NCI-H2029 (cell line): ENCODE measurements at regions not wholly inside any gene's neighbourhood (a gene's known extent, or its start where the extent isn't known, plus 50 kb on each side); places are given as distances from the start of the nearest gene placed in this dataset.

Experiments used
- DNase-seq: peaks from one replicate; lab custom pipeline; 2025; lab: John Stamatoyannopoulos, UW

- no peak for DNase-seq
Observed at GRCh38 chr7:53965716-53966115, 576.5 kb upstream of the VSTM2A start.

DNA sequence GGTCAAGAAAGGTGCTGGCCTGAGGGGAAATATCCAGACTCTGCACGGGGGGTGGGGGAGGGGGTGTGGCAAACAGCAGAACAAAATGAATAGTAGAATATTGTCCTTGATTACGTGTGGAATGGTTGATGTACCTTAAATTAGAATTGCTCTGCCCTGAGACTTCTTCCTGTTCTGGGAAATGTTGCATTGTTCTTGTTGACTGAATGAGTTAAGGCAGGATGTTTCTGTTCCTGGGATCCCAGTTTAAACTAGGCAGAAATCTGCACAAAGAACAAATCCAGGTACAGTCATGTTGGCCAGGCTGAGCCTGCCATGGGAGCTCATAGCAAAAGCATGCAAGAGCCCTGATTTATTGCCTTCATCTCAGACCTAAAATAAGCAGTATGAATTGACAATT lies 558.7 kb upstream of the VSTM2A start:
- no peak for DNase-seq

DNA sequence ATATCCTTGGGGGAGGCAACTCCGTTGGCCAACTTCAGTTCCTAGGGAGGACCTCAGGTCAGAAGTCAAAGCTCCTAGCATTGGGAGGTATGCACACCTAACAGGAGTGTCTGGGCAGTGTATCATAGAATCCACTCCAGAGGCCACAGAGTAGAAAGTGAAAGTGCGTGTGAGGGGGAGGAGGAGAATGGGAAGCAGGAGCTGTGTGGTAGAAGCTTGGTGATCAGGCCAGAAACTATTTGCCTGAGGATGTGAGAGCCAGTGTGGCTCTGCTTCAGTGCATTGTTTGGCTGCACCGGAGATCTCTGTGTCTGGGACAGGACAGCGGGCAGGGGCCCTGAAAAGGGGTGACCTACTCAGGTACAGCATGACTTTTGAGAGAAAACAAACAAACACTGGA lies 557.4 kb upstream of the VSTM2A start:
- no peak for DNase-seq

GRCh38 chr7:53988376-53988775 lies 553.8 kb upstream of the VSTM2A start:
- no peak for DNase-seq

- DNase-seq = peak; percentile 42
Observed at GRCh38 chr7:53993224-53993623, 549.0 kb upstream of the VSTM2A start.

- no peak for DNase-seq
Observed at GRCh38 chr7:53996876-53997275, 545.3 kb upstream of the VSTM2A start.

- no peak for DNase-seq
Observed at GRCh38 chr7:54014765-54015164, 527.4 kb upstream of the VSTM2A start.

- DNase-seq = no peak
Observed at GRCh38 chr7:54015251-54015650, 526.9 kb upstream of the VSTM2A start.

DNA sequence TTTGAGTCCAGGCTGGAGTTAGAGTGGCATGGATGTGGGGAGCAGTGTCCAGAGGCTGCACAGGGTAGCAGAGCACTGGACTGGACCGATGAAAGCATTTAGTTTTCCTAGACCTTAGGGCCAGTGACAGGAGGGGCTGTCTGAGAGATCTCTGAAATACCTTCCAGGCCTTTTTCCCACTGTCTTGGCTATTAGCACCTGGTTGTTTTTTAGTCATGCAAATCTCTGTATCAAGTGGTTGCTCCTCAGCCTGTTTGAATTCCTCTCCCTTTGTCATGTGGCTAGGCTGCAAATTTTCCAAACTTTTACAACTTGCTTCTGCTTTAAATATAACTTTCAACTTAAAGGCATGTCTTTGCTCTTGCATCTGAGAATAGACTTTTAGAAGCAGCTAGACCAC lies 504.3 kb upstream of the VSTM2A start:
- DNase-seq = no peak

- DNase-seq = no peak
Observed at GRCh38 chr7:54060643-54061042, 481.5 kb upstream of the VSTM2A start.

GRCh38 chr7:54066643-54067042 lies 475.5 kb upstream of the VSTM2A start:
- no peak for DNase-seq

DNA sequence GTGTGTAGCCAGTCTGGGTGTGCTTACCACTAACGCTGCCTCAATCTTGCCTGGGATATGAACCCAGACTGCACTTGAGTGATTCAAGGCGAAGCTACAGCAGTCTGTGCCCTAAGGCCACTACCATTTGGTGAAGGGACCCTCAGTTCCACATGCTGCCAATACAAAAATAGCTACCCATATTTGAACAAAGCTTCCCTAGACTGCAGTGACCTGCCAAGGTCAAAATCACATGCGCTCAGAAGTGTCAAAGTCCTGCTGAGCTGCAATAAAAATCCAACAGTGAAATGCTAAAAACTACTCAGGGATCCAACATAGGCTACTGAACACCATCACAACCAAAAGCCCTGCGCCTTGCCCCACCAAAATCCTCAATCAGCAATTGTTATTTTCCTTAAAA lies 472.3 kb upstream of the VSTM2A start:
- DNase-seq = no peak

GRCh38 chr7:54072710-54073109 lies 469.5 kb upstream of the VSTM2A start:
- no peak for DNase-seq

DNA sequence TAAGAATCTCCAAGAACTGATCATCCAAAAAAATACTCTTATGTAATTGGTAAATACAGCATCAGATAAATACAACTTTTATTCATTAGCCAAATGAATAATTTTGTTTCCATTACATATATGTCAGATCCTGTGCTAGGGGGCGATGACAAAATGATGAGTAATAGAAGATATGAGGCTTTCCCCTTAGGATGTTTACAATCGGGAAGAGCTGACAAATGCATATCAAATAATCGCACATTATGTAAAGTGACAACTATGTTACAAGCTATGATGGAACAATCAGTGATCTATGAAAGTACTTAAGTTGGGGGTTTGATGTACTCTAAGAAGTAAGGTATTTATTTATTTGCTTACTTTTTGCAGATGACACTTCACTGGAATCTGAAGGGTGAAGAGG lies 465.6 kb upstream of the VSTM2A start:
- no peak for DNase-seq

- no peak for DNase-seq
Observed at GRCh38 chr7:54080525-54080924, 461.6 kb upstream of the VSTM2A start.

DNA sequence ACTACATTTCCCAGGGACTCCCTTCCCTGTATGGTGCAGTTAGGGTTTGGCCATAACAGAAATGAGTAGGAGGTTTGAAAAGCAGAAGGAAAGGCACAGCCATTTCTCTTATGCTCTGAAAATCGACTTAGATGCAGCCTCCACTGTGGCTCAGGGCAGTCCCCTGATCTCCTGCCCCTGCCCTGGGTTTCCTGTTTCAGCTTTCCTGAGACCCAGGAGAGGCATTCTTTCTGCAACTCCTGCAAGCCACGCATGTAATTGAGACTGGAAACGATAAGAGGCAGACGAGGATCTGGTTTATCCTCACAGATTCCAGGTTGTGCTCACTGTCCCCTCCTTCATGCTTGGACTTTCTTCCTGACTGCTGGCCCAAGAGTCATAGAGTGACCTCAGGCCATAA lies 461.2 kb upstream of the VSTM2A start:
- no peak for DNase-seq

DNA sequence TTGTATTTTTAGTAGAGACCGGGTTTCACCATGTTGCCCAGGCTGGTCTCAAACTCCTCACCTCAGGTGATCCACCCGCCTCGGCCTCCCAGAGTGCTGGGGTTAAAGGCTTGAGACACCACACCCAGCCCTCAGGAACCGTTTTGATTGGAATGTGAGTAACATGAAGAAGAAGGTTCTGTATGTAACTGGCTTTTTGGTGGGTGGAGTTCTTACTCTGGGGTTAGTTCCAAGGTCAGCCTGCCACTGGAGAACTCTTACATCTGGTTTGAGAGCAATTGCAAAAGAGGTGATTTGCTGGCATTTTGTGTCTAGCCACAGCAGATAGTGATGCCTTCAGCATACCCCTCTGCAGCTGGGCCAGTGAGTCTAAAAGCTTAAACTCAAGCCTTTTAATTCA lies 457.8 kb upstream of the VSTM2A start:
- DNase-seq = no peak

DNA sequence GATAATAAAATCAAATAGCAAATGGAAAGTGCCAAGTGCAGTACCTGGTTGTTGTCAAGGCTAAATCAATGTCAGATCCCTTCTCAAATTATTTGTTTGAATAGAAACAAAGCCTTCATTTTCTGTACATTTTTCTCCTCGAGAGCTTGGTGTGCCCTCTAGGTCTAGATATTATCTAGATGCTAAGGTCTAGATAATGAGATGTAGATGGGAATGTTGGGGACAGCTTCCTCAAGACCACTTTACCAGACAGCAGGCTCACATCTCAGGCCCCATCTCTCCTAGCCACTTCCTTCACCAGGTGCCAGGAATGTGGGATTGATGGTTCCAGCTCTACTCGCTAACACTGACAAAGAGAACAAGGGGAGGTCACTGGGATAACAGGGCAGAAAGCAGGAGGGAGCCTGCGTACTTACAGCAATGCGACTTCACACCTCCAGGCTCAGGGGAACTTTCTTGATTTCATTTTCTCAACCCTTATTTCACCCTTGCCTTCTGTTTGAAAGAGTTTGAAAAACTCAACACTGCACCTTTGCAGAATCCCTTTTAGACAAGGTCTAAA lies 451.4 kb upstream of the VSTM2A start:
- DNase-seq = no peak

DNA sequence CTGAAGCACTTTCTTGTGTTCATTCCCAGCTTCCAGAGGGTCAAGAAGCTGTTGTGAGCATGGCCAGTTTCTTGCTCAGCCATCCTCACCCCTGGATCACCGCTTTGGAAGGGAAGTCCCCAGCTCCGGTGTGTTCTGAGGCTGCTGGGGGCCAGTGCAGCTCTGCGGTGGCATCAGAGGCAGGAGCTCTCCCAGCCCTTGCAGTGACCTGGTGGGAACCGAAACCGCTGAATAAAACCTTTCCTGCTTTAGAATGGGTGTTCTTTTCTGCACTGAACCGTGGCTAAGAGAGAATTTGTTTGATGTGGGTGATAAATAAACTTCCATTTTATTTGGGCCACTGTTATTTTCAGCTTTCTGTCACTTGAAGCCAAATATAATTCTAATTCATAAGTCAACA lies 450.9 kb upstream of the VSTM2A start:
- DNase-seq = no peak

DNA sequence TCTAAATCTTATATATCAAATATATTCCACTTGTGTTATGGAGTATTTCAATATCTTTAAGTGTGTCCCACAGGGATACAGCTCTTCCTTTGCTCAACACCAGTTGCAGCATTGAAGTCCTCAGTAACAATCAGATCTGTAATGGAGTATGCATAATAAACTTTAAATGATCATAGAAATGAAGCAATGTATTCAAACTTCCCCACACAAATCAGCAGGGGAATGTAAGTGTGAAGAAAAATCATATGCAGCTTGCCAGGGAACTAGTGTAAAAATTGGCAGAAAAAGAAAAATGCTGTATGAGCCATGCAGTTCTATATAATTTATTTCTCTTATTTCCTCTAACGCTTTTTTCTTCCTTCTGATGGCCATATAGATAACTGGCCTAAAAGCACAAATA lies 444.3 kb upstream of the VSTM2A start:
- no peak for DNase-seq

DNA sequence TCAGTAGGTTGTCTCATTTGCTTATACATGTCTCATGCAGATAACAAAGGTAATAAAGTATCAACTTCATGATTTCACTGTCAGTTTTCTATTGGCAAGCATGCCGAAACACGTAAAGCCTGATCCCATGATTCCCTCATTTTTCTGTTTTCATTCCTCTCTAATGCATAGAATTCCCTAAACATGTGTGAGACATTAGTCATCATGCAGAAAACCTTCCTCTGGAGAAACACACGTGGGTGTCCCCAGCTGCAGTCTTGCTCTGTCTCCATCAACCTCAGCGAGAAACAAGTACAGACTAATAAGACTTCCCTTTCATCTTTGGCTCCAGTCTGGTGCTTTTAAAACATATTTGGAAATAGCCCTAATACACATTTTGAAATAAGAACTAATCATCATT lies 432.7 kb upstream of the VSTM2A start:
- DNase-seq = no peak

- DNase-seq = no peak
Observed at GRCh38 chr7:54111814-54112511, 430.2 kb upstream of the VSTM2A start.

DNA sequence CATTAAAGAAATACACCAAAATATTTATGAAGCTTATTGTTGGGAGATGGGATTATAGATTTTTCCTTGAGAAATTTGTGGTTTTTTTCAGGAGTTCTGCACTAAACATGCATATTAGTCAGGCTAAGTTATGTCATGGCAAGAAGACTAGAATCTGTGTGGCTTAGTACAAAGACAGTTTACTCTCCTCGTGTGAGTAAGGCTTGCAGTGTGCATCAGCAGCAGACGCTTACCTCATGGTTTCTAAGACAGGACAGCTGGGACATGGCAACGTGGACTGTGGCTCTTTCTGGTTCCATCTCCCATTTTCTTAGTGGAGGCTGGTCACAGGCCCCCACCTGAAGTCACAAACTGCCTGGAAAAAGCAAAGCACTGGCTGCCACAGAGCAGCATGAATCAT lies 429.6 kb upstream of the VSTM2A start:
- no peak for DNase-seq

DNA sequence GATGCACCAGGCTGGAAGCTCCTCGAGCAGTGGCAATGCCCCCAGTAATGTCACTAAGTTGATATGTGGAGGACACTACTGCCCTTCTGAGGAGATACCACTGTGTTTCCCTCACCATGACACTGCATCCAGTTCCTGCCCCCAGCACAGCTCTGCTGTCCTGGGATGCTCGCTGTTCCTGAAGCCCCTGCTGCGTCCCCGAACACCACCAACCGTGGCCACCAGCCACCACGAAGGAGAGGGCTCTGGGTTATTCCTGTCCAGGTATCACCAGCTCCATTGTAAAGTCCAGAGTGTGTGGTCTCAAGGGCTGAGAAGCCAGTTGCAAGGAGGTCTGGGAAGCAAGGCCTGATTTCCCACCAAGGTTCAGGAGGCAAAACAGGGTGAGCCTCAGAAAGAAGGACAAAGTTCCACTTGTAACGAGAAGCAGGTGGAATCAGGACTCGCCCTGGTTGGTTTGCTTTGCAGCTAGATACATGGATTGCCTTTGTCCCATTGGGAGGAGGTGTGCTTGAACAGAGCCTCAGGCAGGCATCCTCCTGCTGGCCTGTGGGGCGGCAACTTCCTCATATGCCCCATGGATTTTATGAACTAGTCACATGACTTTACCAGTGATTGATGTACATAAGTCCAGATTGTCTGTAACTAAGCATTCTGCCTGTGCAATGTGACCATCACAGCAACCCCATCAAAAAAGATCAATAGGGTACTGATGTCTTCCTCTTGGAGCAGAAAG lies 427.0 kb upstream of the VSTM2A start:
- DNase-seq = no peak
